ENCODE measurements at regions not wholly inside any gene's neighbourhood (a gene's known extent, or its start where the extent isn't known, plus 50 kb on each side); places are given as distances from the start of the nearest gene placed in this dataset.

DNA sequence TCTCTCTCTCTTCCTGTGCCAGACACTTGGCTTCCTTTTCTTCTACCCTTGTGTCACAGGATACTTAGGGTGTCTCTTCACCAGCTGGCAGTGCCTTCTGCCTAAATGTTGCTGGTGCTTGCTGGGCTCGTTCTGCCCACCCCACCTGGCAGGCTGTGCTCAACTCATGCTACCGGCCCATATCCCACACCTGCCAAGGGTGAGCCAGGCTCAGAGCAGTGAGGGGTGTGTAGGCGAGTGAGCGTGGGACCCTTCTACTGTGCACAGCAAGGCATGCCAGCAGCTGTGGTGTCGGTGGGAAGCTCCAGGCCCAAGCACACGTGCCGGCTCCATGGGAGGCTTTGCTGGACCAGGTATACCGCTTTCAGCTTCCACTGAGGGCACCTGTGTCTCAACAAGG lies 1626.7 kb upstream of the ACO1 start (continued):
- TF ChIP-seq, protein P1, sequence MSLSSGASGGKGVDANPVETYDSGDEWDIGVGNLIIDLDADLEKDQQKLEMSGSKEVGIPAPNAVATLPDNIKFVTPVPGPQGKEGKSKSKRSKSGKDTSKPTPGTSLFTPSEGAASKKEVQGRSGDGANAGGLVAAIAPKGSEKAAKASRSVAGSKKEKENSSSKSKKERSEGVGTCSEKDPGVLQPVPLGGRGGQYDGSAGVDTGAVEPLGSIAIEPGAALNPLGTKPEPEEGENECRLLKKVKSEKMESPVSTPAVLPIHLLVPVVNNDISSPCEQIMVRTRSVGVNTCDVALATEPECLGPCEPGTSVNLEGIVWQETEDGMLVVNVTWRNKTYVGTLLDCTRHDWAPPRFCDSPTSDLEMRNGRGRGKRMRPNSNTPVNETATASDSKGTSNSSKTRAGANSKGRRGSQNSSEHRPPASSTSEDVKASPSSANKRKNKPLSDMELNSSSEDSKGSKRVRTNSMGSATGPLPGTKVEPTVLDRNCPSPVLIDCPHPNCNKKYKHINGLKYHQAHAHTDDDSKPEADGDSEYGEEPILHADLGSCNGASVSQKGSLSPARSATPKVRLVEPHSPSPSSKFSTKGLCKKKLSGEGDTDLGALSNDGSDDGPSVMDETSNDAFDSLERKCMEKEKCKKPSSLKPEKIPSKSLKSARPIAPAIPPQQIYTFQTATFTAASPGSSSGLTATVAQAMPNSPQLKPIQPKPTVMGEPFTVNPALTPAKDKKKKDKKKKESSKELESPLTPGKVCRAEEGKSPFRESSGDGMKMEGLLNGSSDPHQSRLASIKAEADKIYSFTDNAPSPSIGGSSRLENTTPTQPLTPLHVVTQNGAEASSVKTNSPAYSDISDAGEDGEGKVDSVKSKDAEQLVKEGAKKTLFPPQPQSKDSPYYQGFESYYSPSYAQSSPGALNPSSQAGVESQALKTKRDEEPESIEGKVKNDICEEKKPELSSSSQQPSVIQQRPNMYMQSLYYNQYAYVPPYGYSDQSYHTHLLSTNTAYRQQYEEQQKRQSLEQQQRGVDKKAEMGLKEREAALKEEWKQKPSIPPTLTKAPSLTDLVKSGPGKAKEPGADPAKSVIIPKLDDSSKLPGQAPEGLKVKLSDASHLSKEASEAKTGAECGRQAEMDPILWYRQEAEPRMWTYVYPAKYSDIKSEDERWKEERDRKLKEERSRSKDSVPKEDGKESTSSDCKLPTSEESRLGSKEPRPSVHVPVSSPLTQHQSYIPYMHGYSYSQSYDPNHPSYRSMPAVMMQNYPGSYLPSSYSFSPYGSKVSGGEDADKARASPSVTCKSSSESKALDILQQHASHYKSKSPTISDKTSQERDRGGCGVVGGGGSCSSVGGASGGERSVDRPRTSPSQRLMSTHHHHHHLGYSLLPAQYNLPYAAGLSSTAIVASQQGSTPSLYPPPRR (CRISPR knock-in tag; IDR thresholded peaks at IDR 0.05; ENCODE audit: borderline replicate concordance): no peak

DNA sequence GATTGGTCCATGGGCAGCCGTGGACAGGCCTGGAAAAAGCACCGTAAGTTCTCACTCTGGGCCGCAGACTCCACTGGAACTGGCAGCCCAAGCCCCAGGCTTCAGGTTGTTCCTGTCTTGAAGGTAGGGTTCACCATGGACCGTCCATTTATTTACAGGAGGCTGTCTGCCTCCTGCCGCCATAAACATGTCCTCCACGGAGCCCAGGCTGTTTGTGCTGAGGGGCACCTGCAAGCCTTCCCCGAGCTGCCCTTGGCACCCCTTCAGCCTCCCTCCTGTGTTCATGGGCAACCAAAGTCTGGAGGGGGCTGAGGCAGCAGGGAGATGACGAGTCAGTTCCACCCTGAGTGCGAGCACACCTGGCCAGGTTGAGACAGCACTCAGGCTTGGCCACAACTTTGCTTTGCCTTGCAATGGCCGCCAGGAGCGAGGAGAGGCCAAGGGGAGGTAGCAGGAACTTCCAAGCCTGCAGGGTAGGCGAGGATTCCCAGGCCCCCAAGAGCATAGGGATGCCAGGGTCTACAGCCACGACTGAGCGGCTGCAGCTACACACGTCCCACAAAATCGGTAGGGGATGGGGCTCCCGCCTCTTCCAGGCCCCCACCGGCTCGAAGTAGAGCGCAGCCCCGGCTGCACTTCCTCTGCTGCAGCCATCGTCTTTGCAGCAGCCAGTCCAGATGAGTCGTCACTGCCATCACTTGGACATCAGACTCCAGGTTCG lies 1625.6 kb upstream of the ACO1 start:
- Histone ChIP-seq H3K36me3 (replicated peaks in 1 of 2; ENCODE audit: control insufficient read depth in 1 of 2, insufficient read depth in 2 of 2, low read length in 2 of 2) (no peaks in the 10 kb centered on the region), H3K27me3 (ENCODE audit: control insufficient read depth in 1 of 2, insufficient read depth in 2 of 2, low read length in 2 of 2) (no peaks in the 10 kb centered on the region), H4K20me1 (ENCODE audit: insufficient read depth, low read length) (no peaks in the 10 kb centered on the region), H3K4me2 (ENCODE audit: low read depth, low read length) (no peak overlapping the region), H3K27ac (ENCODE audit: extremely low read length, insufficient read depth, low read length) (no peak overlapping the region), H3K9me3 (ENCODE audit: low read length) (no peaks in the 10 kb centered on the region), H3K4me1 (ENCODE audit: insufficient read depth, low read length) (no peaks in the 10 kb centered on the region), H2AFZ (ENCODE audit: low read length) (no peak overlapping the region), H3K4me3 (replicated peaks in 1 of 3; ENCODE audit: insufficient read depth in 1 of 3, low read depth in 2 of 3, low read length in 3 of 3) (no peak overlapping the region), H3K79me2 (ENCODE audit: insufficient read depth, low read length) (no peaks in the 10 kb centered on the region), H3K9ac (ENCODE audit: insufficient read depth, low read depth, low read length) (no peak overlapping the region)
- FAIRE-seq (no peak), DNase-seq (ENCODE audit: low spot score) (no peak), ATAC-seq (no peak)
- CTCF ChIA-PET (ENCODE audit: low intra/inter-chr PET ratio, low total read pairs): no interaction called here
- intact Hi-C loops (cut with micrococcal nuclease; ENCODE audit: unreplicated experiment) (no loop called here), in situ Hi-C loops (cut with HindIII; ENCODE audit: extremely low pct_ligation_motif_present, low pct_unique_long_range_greater_than_20kb) (no loop called here)
- WGBS (ENCODE audit: low lambda C conversion rate): 21% methylated on average over 2 of the region's 24 CpGs
- no TSS peak for BruUV-seq (replicated peaks)
- POLR2A ChIA-PET: no interaction called here
- no peak for TF ChIP-seq ZNF343 (CRISPR knock-in tag; IDR thresholded peaks at IDR 0.05)
- TF ChIP-seq, protein P2, sequence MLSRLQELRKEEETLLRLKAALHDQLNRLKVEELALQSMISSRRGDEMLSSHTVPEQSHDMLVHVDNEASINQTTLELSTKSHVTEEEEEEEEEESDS (CRISPR knock-in tag; IDR thresholded peaks at IDR 0.05; ENCODE audit: borderline replicate concordance): no peak
- no peak for TF ChIP-seq ZNF296 (CRISPR knock-in tag; conservative IDR thresholded peaks at IDR 0.05)
